Endothelial cell of umbilical vein (primary cell): ENCODE measurements at regions not wholly inside any gene's neighbourhood (a gene's known extent, or its start where the extent isn't known, plus 50 kb on each side); places are given as distances from the start of the nearest gene placed in this dataset.

Source experiments
- BruUV-seq: library from RNA; stranded (reverse); fragments of 400-500 nt; replicated peaks from 2 replicates; lab custom pipeline; 2021; lab: Mats Ljungman, UMichigan
- CTCF ChIA-PET: fragments of 300-600, 350-600 bp; sonication (Branson Sonifier 250); formaldehyde crosslinking; loops from one replicate; lab custom pipeline; 2021; ENCODE audit warnings: antibody characterized with exemption, inconsistent platforms; lab: Charles Lee
- POLR2A ChIA-PET: fragments of 300-600, 350-600 bp; sonication (Branson Sonifier 250); formaldehyde crosslinking; loops from one replicate; lab custom pipeline; 2021; ENCODE audit warnings: antibody characterized with exemption, inconsistent platforms; lab: Charles Lee
- DNase-seq: peaks from one replicate; pipeline ENCODE4 v3.0.0-alpha.2; 2011; ENCODE audit warnings: low read depth, low spot score
- FAIRE-seq: peaks from 2 replicates; lab custom pipeline; 2011; peaks lifted over from hg19 to GRCh38; lab: Jason Lieb, UNC
- H2AFZ ChIP-seq: 2 replicates; pipeline ENCODE4 v1.6.0; 2012; ENCODE audit warnings: low read depth, low read length, control low read depth, inconsistent platforms
- H3K27ac ChIP-seq: 2 replicates; pipeline ENCODE4 v1.5.1; 2011; ENCODE audit warnings: low read depth, mild to moderate bottlenecking, control low read depth, low read length, moderate library complexity; ENCODE audit not compliant: insufficient read depth
- H3K27me3 ChIP-seq, 2 experiments: 2 replicates each; pipeline versions ENCODE4 v1.6.0 to v1.6.1; 2011; ENCODE audit warnings: low read length in 2 of 2, mixed read lengths in 1 of 2; ENCODE audit not compliant: control insufficient read depth in 2 of 2, insufficient read depth in 2 of 2
- H3K36me3 ChIP-seq, 2 experiments: 2 replicates in 1 of 2; 3 replicates in 1 of 2; pipeline ENCODE4 v1.5.1; 2011; ENCODE audit warnings: low read length in 2 of 2, mild to moderate bottlenecking in 1 of 2, moderate library complexity in 1 of 2; ENCODE audit not compliant: control insufficient read depth in 2 of 2, insufficient read depth in 2 of 2; ENCODE audit errors: extremely low read depth in 1 of 2
- H3K4me1 ChIP-seq: 3 replicates; pipeline ENCODE4 v1.5.1; 2011; ENCODE audit warnings: mild to moderate bottlenecking, low read length; ENCODE audit not compliant: control insufficient read depth, insufficient read depth; ENCODE audit errors: extremely low read depth
- H3K4me2 ChIP-seq: 2 replicates; pipeline ENCODE4 v1.6.1; 2011; ENCODE audit warnings: low read length, control low read depth, mixed read lengths; ENCODE audit not compliant: insufficient read depth
- H3K4me3 ChIP-seq, 3 experiments: fragments of 200-600 bp in 1 of 3; sonication (generic), shearing (Covaris generic) in 1 of 3; replicated peaks in 1 of 3; 2 replicates each; pipeline ENCODE4 v1.5.1; 2011 to 2016; ENCODE audit warnings: control low read depth in 3 of 3, low read length in 3 of 3, mild to moderate bottlenecking in 2 of 3, inconsistent platforms in 1 of 3, low read depth in 1 of 3, moderate library complexity in 1 of 3; ENCODE audit not compliant: insufficient read depth in 1 of 3
- H3K79me2 ChIP-seq: 2 replicates; pipeline ENCODE4 v1.6.0; 2012; ENCODE audit warnings: low read length, inconsistent platforms; ENCODE audit not compliant: control insufficient read depth, insufficient read depth
- H3K9ac ChIP-seq: replicated peaks from 2 replicates; pipeline ENCODE3; 2011; ENCODE audit warnings: low read length, control low read depth; ENCODE audit not compliant: insufficient read depth; ENCODE audit errors: extremely low read depth
- H3K9me1 ChIP-seq: replicated peaks from 3 replicates; pipeline ENCODE4 v1.6.0; 2011; ENCODE audit warnings: mild to moderate bottlenecking, low read length; ENCODE audit not compliant: control insufficient read depth, insufficient read depth; ENCODE audit errors: extremely low read depth
- H3K9me3 ChIP-seq: replicated peaks from 2 replicates; pipeline ENCODE4 v1.5.1; 2012; ENCODE audit warnings: low read length, inconsistent platforms; ENCODE audit not compliant: control insufficient read depth, insufficient read depth
- H4K20me1 ChIP-seq: replicated peaks from 2 replicates; pipeline ENCODE3; 2011; ENCODE audit warnings: mild to moderate bottlenecking, low read length; ENCODE audit not compliant: control insufficient read depth, insufficient read depth; ENCODE audit errors: extremely low read depth
- EZH2 ChIP-seq: IDR thresholded peaks from 2 replicates; pipeline ENCODE4 v1.6.1; 2012; ENCODE audit warnings: borderline replicate concordance, low read depth, mild to moderate bottlenecking, moderate library complexity, low read length, inconsistent platforms; ENCODE audit not compliant: severe bottlenecking
- FOS ChIP-seq: IDR thresholded peaks from 2 replicates; pipeline ENCODE4 v1.6.1; 2011; ENCODE audit warnings: mild to moderate bottlenecking, low read length, moderate library complexity, borderline replicate concordance; ENCODE audit not compliant: insufficient read depth
- GATA2 ChIP-seq: IDR thresholded peaks from 2 replicates; pipeline ENCODE4 v1.7.0; 2011; ENCODE audit warnings: low read depth, mild to moderate bottlenecking, moderate library complexity, mixed read lengths, low read length; ENCODE audit not compliant: insufficient read length, insufficient read depth
- JUN ChIP-seq: IDR thresholded peaks from 2 replicates; pipeline ENCODE4 v1.6.1; 2011; ENCODE audit warnings: borderline replicate concordance, low read depth; ENCODE audit not compliant: insufficient read length, insufficient read depth
- MYC ChIP-seq: IDR thresholded peaks from one replicate; pipeline ENCODE4 v1.6.1; 2011; ENCODE audit warnings: mild to moderate bottlenecking, low read depth, low read length
- POLR2A ChIP-seq: IDR thresholded peaks from 2 replicates; pipeline ENCODE4 v1.6.1; 2012; ENCODE audit warnings: low read depth, mild to moderate bottlenecking, control low read depth, low read length
- POLR2AphosphoS5 ChIP-seq: IDR thresholded peaks from 2 replicates; pipeline ENCODE4 v1.6.1; 2012; ENCODE audit warnings: low read depth, mild to moderate bottlenecking, control low read depth, low read length, moderate library complexity; ENCODE audit not compliant: insufficient read depth
- dilution Hi-C: fragments of 300-500 bp; cut with MboI; formaldehyde crosslinking; loops from one replicate; pipeline ENCODE4 v1.15.0; 2019; ENCODE audit warnings: low sequenced_read_pairs; ENCODE audit not compliant: extremely low pct_ligation_motif_present
- intact Hi-C: fragments of 100-400 bp; cut with micrococcal nuclease; formaldehyde crosslinking; loops from one replicate; pipeline ENCODE4 v1.10.0; 2022

DNA sequence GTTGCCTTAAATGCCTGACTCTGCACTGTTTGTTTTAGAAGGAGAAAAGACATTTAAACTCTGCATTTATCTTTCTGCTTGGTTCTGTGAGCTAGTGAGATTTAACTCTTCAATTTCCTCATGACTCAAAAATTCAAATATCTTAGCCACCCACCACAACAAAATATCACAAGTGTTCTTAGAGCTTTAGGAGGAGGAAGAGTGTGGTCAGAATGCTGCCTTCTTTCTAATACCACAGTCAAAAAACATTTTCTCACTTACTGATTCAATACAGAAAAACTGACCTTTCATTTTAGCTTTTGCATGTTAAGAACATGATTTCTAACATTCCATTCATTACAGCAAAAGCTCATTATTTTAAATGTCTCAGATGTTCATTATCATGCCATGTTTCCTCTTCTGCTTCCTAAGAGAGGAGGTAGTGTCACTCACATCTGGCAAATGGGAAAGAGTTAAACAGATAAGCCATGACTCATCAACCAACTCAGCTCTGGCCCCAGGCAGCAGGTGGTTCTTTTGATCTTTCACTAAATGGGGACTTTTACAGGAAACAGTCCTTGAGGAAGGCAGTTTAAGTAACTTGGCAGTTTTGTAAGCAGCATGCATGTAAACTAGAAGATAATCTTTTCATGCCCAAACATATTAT is 56.4 kb upstream of the RNU6-8 start:
- no peaks in the 10 kb centered on the region for H3K9me3 ChIP-seq
- no peaks in the 10 kb centered on the region for H3K79me2 ChIP-seq
- H3K9me1 ChIP-seq = no peaks in the 10 kb centered on the region
- H3K4me3 ChIP-seq = no peak overlapping the region
- intact Hi-C loops = loop anchor here (1.0 to 10.0 kb wide), 2 partner anchors 301 to 895 kb away; no protein-coding TSS in a partner anchor
- POLR2A ChIA-PET = no interaction called here
- H3K4me1 ChIP-seq = peaks cover 8% of the 10 kb centered on the region
- no peaks in the 10 kb centered on the region for H3K36me3 ChIP-seq
- FAIRE-seq (peak; percentile 59), DNase-seq (peak; percentile 56)
- H3K9ac ChIP-seq = no peak overlapping the region
- TF ChIP-seq GATA2 (peak; percentile 88), FOS (peak; percentile 90), JUN (peak; percentile 65), POLR2AphosphoS5 (no peak)
- no TSS peak for BruUV-seq
- peak overlapping the region; percentile 17 for H3K4me2 ChIP-seq
- H3K27me3 ChIP-seq = peaks cover 0 to 3% of the 10 kb centered on the region in 2 experiments
- no peak overlapping the region for H3K27ac ChIP-seq
- no peaks in the 10 kb centered on the region for H4K20me1 ChIP-seq
- CTCF ChIA-PET = interaction anchor here (0.9 to 3.6 kb wide), 10 partner anchors 123 to 807 kb away, joined by 3 to 30 read pairs (median 4); no protein-coding TSS in a partner anchor
- H2AFZ ChIP-seq = no peak overlapping the region
- dilution Hi-C loops = no loop called here

DNA sequence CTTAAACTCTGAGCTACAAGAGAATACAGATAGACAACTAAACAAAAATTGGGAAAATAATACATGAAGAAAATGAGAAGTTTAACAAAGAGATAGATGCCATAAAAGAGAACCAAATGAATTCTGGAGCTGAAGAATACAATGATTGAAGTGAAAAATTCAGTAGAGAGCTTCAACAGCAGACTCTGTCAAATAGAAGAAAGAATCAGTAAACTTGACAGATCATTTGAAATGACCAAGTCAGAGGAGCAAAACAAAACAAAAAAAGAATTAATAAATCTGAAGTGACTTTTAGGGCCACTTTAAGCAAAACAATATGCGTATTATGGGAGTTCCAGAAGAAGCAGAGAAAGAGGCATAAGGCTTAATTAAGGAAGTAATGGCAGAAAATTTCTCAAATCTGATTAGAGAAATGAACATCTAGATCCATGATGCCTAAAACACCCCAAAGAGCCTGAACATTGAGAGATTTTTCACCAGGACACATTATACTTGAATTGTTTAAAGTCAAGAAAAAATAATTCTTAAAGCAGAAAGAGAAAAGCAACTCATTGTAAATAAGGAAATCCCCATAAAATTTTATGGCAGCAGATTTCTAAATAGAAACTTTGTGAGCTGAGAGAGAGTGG is 61.0 kb upstream of the RNU6-8 start:
- TF ChIP-seq POLR2A = no peak
- no peak for TF ChIP-seq EZH2
- no peak for TF ChIP-seq MYC
- Histone ChIP-seq H3K4me2 (no peak overlapping the region), H3K79me2 (no peaks in the 10 kb centered on the region), H3K4me3 (no peak overlapping the region), H2AFZ (no peak overlapping the region), H3K9ac (no peak overlapping the region), H3K9me3 (no peaks in the 10 kb centered on the region), H3K36me3 (no peaks in the 10 kb centered on the region), H3K9me1 (no peaks in the 10 kb centered on the region), H3K27me3 (peaks cover 0 to 3% of the 10 kb centered on the region in 2 experiments), H3K27ac (no peak overlapping the region), H3K4me1 (peaks cover 8% of the 10 kb centered on the region), H4K20me1 (no peaks in the 10 kb centered on the region)
- intact Hi-C loops = no loop called here
- BruUV-seq = no TSS peak
- DNase-seq (no peak), FAIRE-seq (no peak)
- POLR2A ChIA-PET = no interaction called here
- dilution Hi-C loops = no loop called here
- CTCF ChIA-PET = interaction anchor here (1.0 to 1.5 kb wide), 3 partner anchors 9 to 296 kb away, joined by 3 to 4 read pairs (median 3); no protein-coding TSS in a partner anchor
